PC-9 (cell line): ENCODE measurements at regions not wholly inside any gene's neighbourhood (a gene's known extent, or its start where the extent isn't known, plus 50 kb on each side); places are given as distances from the start of the nearest gene placed in this dataset.

ENCODE experiments used
- BruUV-seq: library from RNA; stranded (reverse); fragments of 400-500 nt; replicated peaks from 2 replicates; lab custom pipeline; 2021; lab: Mats Ljungman, UMichigan
- CTCF ChIA-PET: fragments of 300-600 bp; sonication (Branson Sonifier 250); formaldehyde crosslinking; loops from one replicate; lab custom pipeline; 2022; ENCODE audit warnings: antibody characterized with exemption; lab: Charles Lee
- POLR2A ChIA-PET: fragments of 300-600 bp; sonication (Branson Sonifier 250); formaldehyde crosslinking; loops from one replicate; lab custom pipeline; 2022; ENCODE audit warnings: antibody characterized with exemption; ENCODE audit not compliant: unreplicated experiment; lab: Charles Lee
- DNase-seq, 2 experiments: peaks; one replicate each; pipeline versions ENCODE4 v3.0.0 to v3.0.0-alpha.2; 2015 to 2022; ENCODE audit warnings: mixed read lengths in 1 of 2
- H2AFZ ChIP-seq: fragments of 200-600 bp; sonication (generic); 2 replicates; pipeline ENCODE4 v1.8.1; 2017; ENCODE audit warnings: antibody characterized with exemption
- H3F3A ChIP-seq: fragments of 200-600 bp; sonication (generic); 2 replicates; pipeline ENCODE4 v1.8.1; 2017; ENCODE audit warnings: antibody characterized with exemption, mild to moderate bottlenecking, low read depth; ENCODE audit not compliant: insufficient read depth
- H3K27ac ChIP-seq: fragments of 200-600 bp; sonication (generic); 2 replicates; pipeline ENCODE4 v1.6.1; 2016; ENCODE audit warnings: mixed run types
- H3K27me3 ChIP-seq: fragments of 200-600 bp; sonication (generic); 2 replicates; pipeline ENCODE4 v1.6.1; 2016; ENCODE audit warnings: low read depth, mixed run types; ENCODE audit not compliant: insufficient read depth
- H3K36me3 ChIP-seq: fragments of 200-600 bp; sonication (generic); 2 replicates; pipeline ENCODE4 v1.6.1; 2016; ENCODE audit warnings: low read depth, mixed run types
- H3K4me1 ChIP-seq: fragments of 200-600 bp; sonication (generic); replicated peaks from 2 replicates; pipeline ENCODE4 v1.6.1; 2016; ENCODE audit warnings: mixed run types; ENCODE audit not compliant: insufficient read depth
- H3K4me2 ChIP-seq: fragments of 200-600 bp; sonication (generic); 2 replicates; pipeline ENCODE4 v1.6.1; 2017; ENCODE audit warnings: mixed run types
- H3K4me3 ChIP-seq: fragments of 200-600 bp; sonication (generic); 2 replicates; pipeline ENCODE4 v1.6.1; 2016; ENCODE audit warnings: mixed run types
- H3K79me2 ChIP-seq: fragments of 200-600 bp; sonication (generic); 2 replicates; pipeline ENCODE4 v1.6.1; 2017; ENCODE audit warnings: low read depth, mixed run types
- H3K9me2 ChIP-seq: fragments of 200-600 bp; sonication (generic); 2 replicates; pipeline ENCODE4 v1.8.1; 2017; ENCODE audit warnings: mild to moderate bottlenecking; ENCODE audit not compliant: insufficient read depth
- H3K9me3 ChIP-seq: fragments of 200-600 bp; sonication (generic); 2 replicates; pipeline ENCODE4 v1.8.1; 2016; ENCODE audit warnings: low read depth; ENCODE audit not compliant: insufficient read depth
- H4K20me1 ChIP-seq: fragments of 200-600 bp; sonication (generic); 2 replicates; pipeline ENCODE4 v1.8.1; 2017; ENCODE audit not compliant: insufficient read depth
- CTCF ChIP-seq: fragments of 200-600 bp; sonication (generic); conservative IDR thresholded peaks from 2 replicates; pipeline ENCODE4 v1.6.1; 2017; ENCODE audit warnings: mixed run types, antibody characterized with exemption, mild to moderate bottlenecking, moderate library complexity
- EZH2 ChIP-seq: fragments of 200-600 bp; sonication (generic); IDR thresholded peaks from 2 replicates; pipeline ENCODE4 v1.8.0; 2017; ENCODE audit warnings: antibody characterized with exemption, low read depth
- intact Hi-C: fragments of 100-400 bp; cut with micrococcal nuclease; formaldehyde crosslinking; loops from one replicate; pipeline ENCODE4 v1.10.0; 2022; ENCODE audit not compliant: unreplicated experiment

- no peaks in the 10 kb centered on the region for H3K9me2 ChIP-seq
- no peak overlapping the region for H3K4me2 ChIP-seq
- H3K4me3 ChIP-seq, result no peak overlapping the region
- H2AFZ ChIP-seq, result no peak overlapping the region
- H3K27me3 ChIP-seq, result no peaks in the 10 kb centered on the region
- peaks cover 12% of the 10 kb centered on the region for H3K4me1 ChIP-seq
- no peaks in the 10 kb centered on the region for H3K36me3 ChIP-seq
- BruUV-seq, result no TSS peak
- ChIA-PET CTCF (no interaction called here), POLR2A (no interaction called here)
- intact Hi-C loops, result no loop called here
- DNase-seq, result no peak
- no peaks in the 10 kb centered on the region for H3K9me3 ChIP-seq
- H4K20me1 ChIP-seq, result no peaks in the 10 kb centered on the region
- no peaks in the 10 kb centered on the region for H3K79me2 ChIP-seq
- peaks cover 10% of the 10 kb centered on the region for H3F3A ChIP-seq
- TF ChIP-seq EZH2 (no peak), CTCF (no peak)
- H3K27ac ChIP-seq, result no peak overlapping the region
These were observed 190.0 kb downstream of the MTCL1 start for GRCh38 chr18:8895341-8895740.

GRCh38 chr18:8895987-8896619 lies 190.7 kb downstream of the MTCL1 start:
- Histone ChIP-seq H3K27me3 (no peaks in the 10 kb centered on the region), H3K36me3 (no peaks in the 10 kb centered on the region), H3K79me2 (no peaks in the 10 kb centered on the region), H2AFZ (no peak overlapping the region), H3K9me2 (no peaks in the 10 kb centered on the region), H4K20me1 (no peaks in the 10 kb centered on the region), H3K4me3 (no peak overlapping the region), H3K9me3 (no peaks in the 10 kb centered on the region), H3K27ac (no peak overlapping the region), H3K4me1 (peaks cover 7% of the 10 kb centered on the region), H3F3A (peaks cover 6% of the 10 kb centered on the region; the same call in 1 of the 2 replicates), H3K4me2 (no peak overlapping the region)
- TF ChIP-seq CTCF, result no peak
- no peak for TF ChIP-seq EZH2
- ChIA-PET POLR2A (no interaction called here), CTCF (no interaction called here)
- DNase-seq, result no peak
- no TSS peak for BruUV-seq
- intact Hi-C loops, result no loop called here

GRCh38 chr18:8899000-8899399 lies 193.6 kb downstream of the MTCL1 start:
- no TSS peak for BruUV-seq
- Histone ChIP-seq H3K27me3 (no peaks in the 10 kb centered on the region), H3K27ac (no peak overlapping the region), H3K4me2 (no peak overlapping the region), H4K20me1 (no peaks in the 10 kb centered on the region), H3F3A (no peaks in the 10 kb centered on the region), H3K9me2 (no peaks in the 10 kb centered on the region), H3K36me3 (no peaks in the 10 kb centered on the region), H3K9me3 (no peaks in the 10 kb centered on the region), H3K4me1 (no peaks in the 10 kb centered on the region), H3K79me2 (no peaks in the 10 kb centered on the region), H3K4me3 (no peak overlapping the region), H2AFZ (no peak overlapping the region)
- POLR2A ChIA-PET, result no interaction called here
- no peak for TF ChIP-seq CTCF
- no peak for TF ChIP-seq EZH2
- CTCF ChIA-PET, result no interaction called here
- intact Hi-C loops, result no loop called here
- no peak for DNase-seq
